IMR-90 (cell line): ENCODE measurements at regions not wholly inside any gene's neighbourhood (a gene's known extent, or its start where the extent isn't known, plus 50 kb on each side); places are given as distances from the start of the nearest gene placed in this dataset.
A peak's percentile ranks its signal among the peaks of the same experiment; 100 is the strongest.

Experiments
- ATAC-seq: fragments of 200-7000 bp; cut with Tn5 transposase; 2 replicates; pipeline ENCODE4 v1.9.1; 2020; ENCODE audit warnings: low read depth, mild to moderate bottlenecking, moderate library complexity
- BruUV-seq: library from RNA; stranded (reverse); fragments of 400-500 nt; replicated peaks from 2 replicates; lab custom pipeline; 2021; lab: Mats Ljungman, UMichigan
- CTCF ChIA-PET: fragments of 300-600 bp; formaldehyde crosslinking; extraction: SDS; loops from one replicate; lab custom pipeline; 2021; ENCODE audit warnings: antibody characterized with exemption; lab: Yijun Ruan, JAX
- POLR2A ChIA-PET: fragments of 300-600 bp; sonication (Branson Sonifier 250); formaldehyde crosslinking; loops from one replicate; lab custom pipeline; 2022; ENCODE audit warnings: antibody characterized with exemption; ENCODE audit not compliant: unreplicated experiment; lab: Charles Lee
- DNase-seq: peaks from one replicate; pipeline ENCODE4 v3.0.0; 2013
- H2AFZ ChIP-seq: replicated peaks from 2 replicates; pipeline ENCODE3; 2013; ENCODE audit warnings: low read length, mild to moderate bottlenecking; ENCODE audit not compliant: poor library complexity
- H2AK5ac ChIP-seq: 2 replicates; pipeline ENCODE4 v1.6.1; 2013; ENCODE audit warnings: low read depth, low read length, inconsistent platforms
- H2AK9ac ChIP-seq: replicated peaks from 2 replicates; pipeline ENCODE3; 2013; ENCODE audit warnings: mild to moderate bottlenecking, low read depth, low read length, moderate library complexity; ENCODE audit not compliant: poor library complexity
- H2BK120ac ChIP-seq: 2 replicates; pipeline ENCODE4 v1.6.1; 2013; ENCODE audit warnings: low read depth, low read length, inconsistent platforms
- H2BK15ac ChIP-seq: 3 replicates; pipeline ENCODE4 v1.6.1; 2013; ENCODE audit warnings: low read depth, low read length, inconsistent platforms
- H2BK20ac ChIP-seq: 2 replicates; pipeline ENCODE4 v1.6.1; 2013; ENCODE audit warnings: low read depth, mild to moderate bottlenecking, inconsistent platforms, low read length, moderate library complexity
- H2BK5ac ChIP-seq: 2 replicates; pipeline ENCODE4 v1.6.1; 2013; ENCODE audit warnings: mild to moderate bottlenecking, low read depth, low read length, inconsistent platforms; ENCODE audit not compliant: poor library complexity, severe bottlenecking
- H3K14ac ChIP-seq: replicated peaks from 2 replicates; pipeline ENCODE4 v1.6.1; 2013; ENCODE audit warnings: low read depth, low read length, inconsistent platforms
- H3K18ac ChIP-seq: 2 replicates; pipeline ENCODE4 v1.6.1; 2013; ENCODE audit warnings: low read depth, low read length, control low read depth
- H3K23ac ChIP-seq: 2 replicates; pipeline ENCODE4 v1.6.1; 2013; ENCODE audit warnings: low read depth, low read length, inconsistent platforms
- H3K27ac ChIP-seq: 2 replicates; pipeline ENCODE4 v1.5.1; 2013; ENCODE audit warnings: mild to moderate bottlenecking, control low read depth, low read length; ENCODE audit not compliant: insufficient read depth
- H3K27me3 ChIP-seq: 2 replicates; pipeline ENCODE4 v1.6.1; 2013; ENCODE audit warnings: low read length; ENCODE audit not compliant: control insufficient read depth, insufficient read depth
- H3K36me3 ChIP-seq: 2 replicates; pipeline ENCODE4 v1.6.1; 2013; ENCODE audit warnings: low read length, mixed read lengths; ENCODE audit not compliant: control insufficient read depth, insufficient read depth
- H3K4ac ChIP-seq: 2 replicates; pipeline ENCODE4 v1.6.1; 2013; ENCODE audit warnings: low read depth, low read length, inconsistent platforms
- H3K4me1 ChIP-seq: 2 replicates; pipeline ENCODE4 v1.6.1; 2013; ENCODE audit warnings: low read length, mixed read lengths; ENCODE audit not compliant: control insufficient read depth, insufficient read depth
- H3K4me2 ChIP-seq: 2 replicates; pipeline ENCODE4 v1.6.1; 2013; ENCODE audit warnings: low read depth, mild to moderate bottlenecking, control low read depth, low read length, moderate library complexity
- H3K4me3 ChIP-seq: 2 replicates; pipeline ENCODE4 v1.5.1; 2013; ENCODE audit warnings: low read depth, mild to moderate bottlenecking, control low read depth, low read length, moderate library complexity; ENCODE audit not compliant: insufficient read depth
- H3K56ac ChIP-seq: 2 replicates; pipeline ENCODE4 v1.6.1; 2013; ENCODE audit warnings: low read length, inconsistent platforms; ENCODE audit not compliant: insufficient read depth; ENCODE audit errors: extremely low read depth
- H3K79me1 ChIP-seq, 2 experiments: 2 replicates each; pipeline ENCODE4 v1.6.1; 2013; ENCODE audit warnings: low read length in 2 of 2, inconsistent platforms in 1 of 2, low read depth in 1 of 2
- H3K9ac ChIP-seq: 2 replicates; pipeline ENCODE4 v1.6.1; 2013; ENCODE audit warnings: low read depth, low read length, control low read depth
- H3K9me1 ChIP-seq: 2 replicates; pipeline ENCODE4 v1.6.1; 2013; ENCODE audit warnings: low read length, inconsistent platforms; ENCODE audit not compliant: insufficient read depth
- H3K9me3 ChIP-seq: 2 replicates; pipeline ENCODE4 v1.6.1; 2013; ENCODE audit warnings: low read length; ENCODE audit not compliant: control insufficient read depth, insufficient read depth
- H4K20me1 ChIP-seq: 2 replicates; pipeline ENCODE4 v1.6.1; 2013; ENCODE audit warnings: low read length, inconsistent platforms; ENCODE audit not compliant: insufficient read depth
- H4K5ac ChIP-seq: 2 replicates; pipeline ENCODE4 v1.6.1; 2013; ENCODE audit warnings: mild to moderate bottlenecking, low read depth, low read length, control low read depth
- H4K8ac ChIP-seq, 2 experiments: 2 replicates each; pipeline ENCODE4 v1.6.1; 2013; ENCODE audit warnings: low read depth in 2 of 2, low read length in 2 of 2, control low read depth in 1 of 2, inconsistent platforms in 1 of 2
- H4K91ac ChIP-seq: 2 replicates; pipeline ENCODE4 v1.6.1; 2013; ENCODE audit warnings: low read depth, low read length, inconsistent platforms; ENCODE audit not compliant: insufficient read depth
- BHLHE40 ChIP-seq: fragments of 150-350 bp; IDR thresholded peaks from 2 replicates; pipeline ENCODE4 v1.6.1; 2016; ENCODE audit warnings: mild to moderate bottlenecking, low read depth, low read length
- CEBPB ChIP-seq: IDR thresholded peaks from 2 replicates; pipeline ENCODE4 v1.6.1; 2012; ENCODE audit warnings: low read depth, low read length, improper control_type of control experiment
- CHD1 ChIP-seq: IDR thresholded peaks from 2 replicates; pipeline ENCODE4 v1.6.1; 2012; ENCODE audit warnings: low read depth, low read length, improper control_type of control experiment
- FOS ChIP-seq: fragments of 150-350 bp; IDR thresholded peaks from 2 replicates; pipeline ENCODE4 v1.6.1; 2016; ENCODE audit warnings: low read depth, low read length
- MAFK ChIP-seq: IDR thresholded peaks from 2 replicates; pipeline ENCODE4 v1.6.1; 2012; ENCODE audit warnings: low read depth, low read length, improper control_type of control experiment
- MAZ ChIP-seq: IDR thresholded peaks from 2 replicates; pipeline ENCODE4 v1.6.1; 2012; ENCODE audit warnings: low read depth, mild to moderate bottlenecking, low read length, improper control_type of control experiment, moderate library complexity, borderline replicate concordance
- MXI1 ChIP-seq: IDR thresholded peaks from 2 replicates; pipeline ENCODE4 v1.6.1; 2012; ENCODE audit warnings: low read depth, mild to moderate bottlenecking, low read length, moderate library complexity, borderline replicate concordance
- NFE2L2 ChIP-seq: fragments of 150-350 bp; IDR thresholded peaks from 2 replicates; pipeline ENCODE4 v1.6.1; 2016; ENCODE audit warnings: low read depth, mild to moderate bottlenecking, low read length
- POLR2A ChIP-seq: IDR thresholded peaks from 2 replicates; pipeline ENCODE4 v1.6.1; 2012; ENCODE audit warnings: mild to moderate bottlenecking, low read depth, low read length
- RAD21 ChIP-seq: IDR thresholded peaks from 2 replicates; pipeline ENCODE4 v1.6.1; 2012; ENCODE audit warnings: low read length, improper control_type of control experiment
- RCOR1 ChIP-seq: IDR thresholded peaks from 2 replicates; pipeline ENCODE4 v1.6.1; 2012; ENCODE audit warnings: mild to moderate bottlenecking, low read length, improper control_type of control experiment; ENCODE audit not compliant: insufficient replicate concordance
- SMC3 ChIP-seq: fragments of 150-350 bp; IDR thresholded peaks from 2 replicates; pipeline ENCODE4 v1.6.1; 2016; ENCODE audit warnings: low read depth, mild to moderate bottlenecking, antibody characterized with exemption, low read length, moderate library complexity
- WGBS, 2 experiments: methylation state at CpG; one replicate each; pipeline versions ENCODE4 v1.1.5 to v1.1.7; 2013; ENCODE audit warnings: missing lambda C conversion rate in 2 of 2; ENCODE audit not compliant: insufficient read length in 1 of 2; ENCODE audit errors: extremely low coverage in 2 of 2; 5-methylcytosine and 5-hydroxymethylcytosine counted together
- dilution Hi-C: fragments of 300-500 bp; cut with HindIII; formaldehyde crosslinking; loops from one replicate; pipeline ENCODE4 v1.14.3; 2018; ENCODE audit warnings: low sequenced_read_pairs; ENCODE audit not compliant: unreplicated experiment
- in situ Hi-C: fragments of 300-500 bp; cut with MboI; formaldehyde crosslinking; loops from 3 replicates; pipeline ENCODE4 v1.14.3; 2019; ENCODE audit warnings: low sequenced_read_pairs, inconsistent platforms, mixed read lengths
- intact Hi-C: fragments of 100-400 bp; cut with micrococcal nuclease; formaldehyde crosslinking; loops from 2 replicates; pipeline ENCODE4 v1.10.0; 2022
- TF ChIP-seq, protein P1 (sequence below): conservative IDR thresholded peaks from 2 replicates; pipeline ENCODE4 v1.5.1; 2012; ENCODE audit warnings: mild to moderate bottlenecking, low read depth, low read length, improper control_type of control experiment
- TF ChIP-seq, protein P2 (sequence below): fragments of 150-350 bp; IDR thresholded peaks from 2 replicates; pipeline ENCODE4 v1.6.1; 2016; ENCODE audit warnings: low read depth, mild to moderate bottlenecking, low read length, moderate library complexity, borderline replicate concordance
- TF ChIP-seq, protein P3 (sequence below): fragments of 150-350 bp; IDR thresholded peaks from 2 replicates; pipeline ENCODE4 v1.6.1; 2017; ENCODE audit warnings: mild to moderate bottlenecking, antibody characterized with exemption, low read length, low read depth

DNA sequence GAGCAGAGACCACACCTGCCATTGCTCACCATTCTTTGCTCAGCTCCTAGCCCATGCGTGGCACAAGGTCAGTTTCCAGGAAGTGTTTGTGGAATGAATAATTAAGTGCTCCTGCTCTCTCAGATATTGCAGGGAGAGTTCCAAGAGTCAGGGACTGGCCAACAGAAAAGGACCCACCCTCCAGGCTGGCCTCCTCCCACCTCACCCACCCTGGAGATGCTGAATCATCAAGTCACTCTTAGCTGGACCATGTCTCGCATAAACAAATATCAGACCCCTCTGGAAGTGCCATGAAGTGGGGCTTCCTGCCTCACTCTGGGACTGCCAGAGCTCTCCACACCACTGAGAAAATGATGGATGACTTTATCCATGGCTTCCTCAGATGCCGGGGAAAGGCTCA lies 256.0 kb downstream of the TNS1 start:
- Histone ChIP-seq H2AK5ac (no peak overlapping the region; the same call in 1 of the 2 replicates), H4K20me1 (no peaks in the 10 kb centered on the region), H3K4me3 (no peak overlapping the region), H4K8ac (no peak overlapping the region), H3K36me3 (no peaks in the 10 kb centered on the region), H4K91ac (no peak overlapping the region), H3K4me1 (peaks cover 7% of the 10 kb centered on the region), H3K9me3 (peaks cover 2% of the 10 kb centered on the region; the same call in 1 of the 2 replicates), H2BK120ac (no peak overlapping the region), H3K79me1 (no peaks in the 10 kb centered on the region), H3K14ac (no peak overlapping the region), H2AFZ (peak overlapping the region; percentile 7), H2BK20ac (no peak overlapping the region), H3K9me1 (peaks cover 4% of the 10 kb centered on the region; the same call in 1 of the 2 replicates), H3K18ac (no peak overlapping the region), H2AK9ac (no peak overlapping the region), H4K5ac (no peak overlapping the region), H3K56ac (no peak overlapping the region), H3K4ac (no peak overlapping the region), H3K23ac (no peak overlapping the region), H2BK15ac (no peak overlapping the region), H3K27me3 (no peaks in the 10 kb centered on the region), H3K4me2 (no peak overlapping the region), H3K27ac (no peak overlapping the region), H2BK5ac (no peak overlapping the region), H3K9ac (no peak overlapping the region)
- CTCF ChIA-PET: no interaction called here
- peak; percentile 33 for ATAC-seq
- in situ Hi-C loops (no loop called here), dilution Hi-C loops (no loop called here), intact Hi-C loops (no loop called here)
- TF ChIP-seq RCOR1: no peak
- TF ChIP-seq, protein P1, sequence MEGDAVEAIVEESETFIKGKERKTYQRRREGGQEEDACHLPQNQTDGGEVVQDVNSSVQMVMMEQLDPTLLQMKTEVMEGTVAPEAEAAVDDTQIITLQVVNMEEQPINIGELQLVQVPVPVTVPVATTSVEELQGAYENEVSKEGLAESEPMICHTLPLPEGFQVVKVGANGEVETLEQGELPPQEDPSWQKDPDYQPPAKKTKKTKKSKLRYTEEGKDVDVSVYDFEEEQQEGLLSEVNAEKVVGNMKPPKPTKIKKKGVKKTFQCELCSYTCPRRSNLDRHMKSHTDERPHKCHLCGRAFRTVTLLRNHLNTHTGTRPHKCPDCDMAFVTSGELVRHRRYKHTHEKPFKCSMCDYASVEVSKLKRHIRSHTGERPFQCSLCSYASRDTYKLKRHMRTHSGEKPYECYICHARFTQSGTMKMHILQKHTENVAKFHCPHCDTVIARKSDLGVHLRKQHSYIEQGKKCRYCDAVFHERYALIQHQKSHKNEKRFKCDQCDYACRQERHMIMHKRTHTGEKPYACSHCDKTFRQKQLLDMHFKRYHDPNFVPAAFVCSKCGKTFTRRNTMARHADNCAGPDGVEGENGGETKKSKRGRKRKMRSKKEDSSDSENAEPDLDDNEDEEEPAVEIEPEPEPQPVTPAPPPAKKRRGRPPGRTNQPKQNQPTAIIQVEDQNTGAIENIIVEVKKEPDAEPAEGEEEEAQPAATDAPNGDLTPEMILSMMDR: no peak
- no peak for TF ChIP-seq NFE2L2
- no peak for TF ChIP-seq CEBPB
- TF ChIP-seq, protein P2, sequence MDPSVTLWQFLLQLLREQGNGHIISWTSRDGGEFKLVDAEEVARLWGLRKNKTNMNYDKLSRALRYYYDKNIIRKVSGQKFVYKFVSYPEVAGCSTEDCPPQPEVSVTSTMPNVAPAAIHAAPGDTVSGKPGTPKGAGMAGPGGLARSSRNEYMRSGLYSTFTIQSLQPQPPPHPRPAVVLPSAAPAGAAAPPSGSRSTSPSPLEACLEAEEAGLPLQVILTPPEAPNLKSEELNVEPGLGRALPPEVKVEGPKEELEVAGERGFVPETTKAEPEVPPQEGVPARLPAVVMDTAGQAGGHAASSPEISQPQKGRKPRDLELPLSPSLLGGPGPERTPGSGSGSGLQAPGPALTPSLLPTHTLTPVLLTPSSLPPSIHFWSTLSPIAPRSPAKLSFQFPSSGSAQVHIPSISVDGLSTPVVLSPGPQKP: no peak
- TF ChIP-seq, protein P3, sequence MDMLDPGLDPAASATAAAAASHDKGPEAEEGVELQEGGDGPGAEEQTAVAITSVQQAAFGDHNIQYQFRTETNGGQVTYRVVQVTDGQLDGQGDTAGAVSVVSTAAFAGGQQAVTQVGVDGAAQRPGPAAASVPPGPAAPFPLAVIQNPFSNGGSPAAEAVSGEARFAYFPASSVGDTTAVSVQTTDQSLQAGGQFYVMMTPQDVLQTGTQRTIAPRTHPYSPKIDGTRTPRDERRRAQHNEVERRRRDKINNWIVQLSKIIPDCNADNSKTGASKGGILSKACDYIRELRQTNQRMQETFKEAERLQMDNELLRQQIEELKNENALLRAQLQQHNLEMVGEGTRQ: 0 out of 2 replicates have a peak, but pooled peaks have one; percentile 27
- TF ChIP-seq SMC3: no peak
- TF ChIP-seq CHD1: no peak
- TF ChIP-seq POLR2A: no peak
- TF ChIP-seq FOS: no peak
- no peak for TF ChIP-seq MXI1
- TF ChIP-seq BHLHE40: no peak
- TF ChIP-seq MAFK: peak; percentile 40
- TF ChIP-seq RAD21: no peak
- TF ChIP-seq MAZ: no peak
- POLR2A ChIA-PET: no interaction called here
- peak; percentile 61 for DNase-seq
- no TSS peak for BruUV-seq
- no CpG with 5 or more reads among the region's 3 CpGs for WGBS, 2 experiments
